Loucy (cell line): ENCODE measurements at regions not wholly inside any gene's neighbourhood (a gene's known extent, or its start where the extent isn't known, plus 50 kb on each side); places are given as distances from the start of the nearest gene placed in this dataset.

Source experiments
- CTCF ChIP-seq: fragments of 200-600 bp; sonication (generic); conservative IDR thresholded peaks from 2 replicates; pipeline ENCODE4 v1.5.1; 2014; ENCODE audit warnings: mild to moderate bottlenecking, antibody characterized with exemption, low read length
- EZH2phosphoT487 ChIP-seq: fragments of 200-600 bp; IDR thresholded peaks from 2 replicates; pipeline ENCODE4 v1.6.1; 2018; ENCODE audit warnings: antibody characterized with exemption, mild to moderate bottlenecking, moderate library complexity, borderline replicate concordance

- no peak for TF ChIP-seq CTCF
- TF ChIP-seq EZH2phosphoT487: no peak
These were observed 156.0 kb upstream of the IFNE start for GRCh38 chr9:21638104-21638503.
